A549 (cell line): ENCODE measurements at regions not wholly inside any gene's neighbourhood (a gene's known extent, or its start where the extent isn't known, plus 50 kb on each side); places are given as distances from the start of the nearest gene placed in this dataset.

ENCODE experiments used
- ATAC-seq, 2 experiments: fragments of 200-7000 bp in 1 of 2; fragments of >200 bp in 1 of 2; cut with Nextera tagmentation in 1 of 2; cut with Tn5 transposase in 1 of 2; 3 replicates each; pipeline versions ENCODE4 v1.8.0 to v1.9.1; 2018 to 2020; ENCODE audit warnings: mild to moderate bottlenecking in 1 of 2, moderate library complexity in 1 of 2
- CTCF ChIA-PET: fragments of 300-600 bp; sonication (Branson Sonifier 250); formaldehyde crosslinking; extraction: SDS; loops from one replicate; lab custom pipeline; 2021; ENCODE audit warnings: antibody characterized with exemption, inconsistent platforms; lab: Yijun Ruan, JAX
- POLR2A ChIA-PET: fragments of 350-600 bp; formaldehyde crosslinking; extraction: SDS; loops from one replicate; lab custom pipeline; 2021; ENCODE audit warnings: antibody characterized with exemption, inconsistent platforms; lab: Yijun Ruan, JAX
- DNase-seq, 2 experiments: peaks; one replicate each; pipeline versions ENCODE4 v3.0.0 to v3.0.0-alpha.2; 2011 to 2016; ENCODE audit warnings: low read depth in 1 of 2, low spot score in 1 of 2
- FAIRE-seq: peaks from 2 replicates; lab custom pipeline; 2011; peaks lifted over from hg19 to GRCh38; lab: Jason Lieb, UNC
- H3K27ac ChIP-seq, 2 experiments: fragments of >200 bp; sonication (Bioruptor Twin); formaldehyde crosslinking; 3 replicates each; pipeline ENCODE4 v1.5.1; 2016 to 2017
- H3K4me1 ChIP-seq: fragments of >200 bp; sonication (Bioruptor Twin); formaldehyde crosslinking; 3 replicates; pipeline ENCODE4 v1.6.1; 2016
- H3K4me2 ChIP-seq: fragments of >200 bp; sonication (Bioruptor Twin); formaldehyde crosslinking; 3 replicates; pipeline ENCODE4 v1.6.1; 2016
- H3K4me3 ChIP-seq: fragments of >200 bp; sonication (Bioruptor Twin); formaldehyde crosslinking; 3 replicates; pipeline ENCODE4 v1.5.1; 2016
- H3K9me3 ChIP-seq: fragments of >200 bp; sonication (Bioruptor Twin); formaldehyde crosslinking; 3 replicates; pipeline ENCODE4 v1.6.1; 2016
- BCL3 ChIP-seq: fragments of >200 bp; sonication (Bioruptor Twin); formaldehyde crosslinking; IDR thresholded peaks from 3 replicates; pipeline ENCODE4 v1.6.1; 2016
- BHLHE40 ChIP-seq: IDR thresholded peaks from 2 replicates; pipeline ENCODE4 v1.6.1; 2012; ENCODE audit warnings: low read depth, low read length, inconsistent platforms
- EHMT2 ChIP-seq: fragments of 200-600 bp; sonication (generic); IDR thresholded peaks from 2 replicates; pipeline ENCODE4 v1.6.1; 2016; ENCODE audit warnings: antibody characterized with exemption, low read depth, mild to moderate bottlenecking, moderate library complexity
- EP300 ChIP-seq, 2 experiments: fragments of >200 bp; sonication (Bioruptor Twin); formaldehyde crosslinking; IDR thresholded peaks; 2 replicates in 1 of 2; 3 replicates in 1 of 2; pipeline ENCODE4 v1.6.1; 2016 to 2017
- ESRRA ChIP-seq: fragments of 150-350 bp; IDR thresholded peaks from 2 replicates; pipeline ENCODE4 v1.6.1; 2014; ENCODE audit warnings: mild to moderate bottlenecking, low read length, borderline replicate concordance
- FOSB ChIP-seq: fragments of 250-450 bp; sonication (Bioruptor Pico); IDR thresholded peaks from 2 replicates; pipeline ENCODE4 v1.5.0; 2020; ENCODE audit warnings: mild to moderate bottlenecking, moderate library complexity
- HDAC2 ChIP-seq: fragments of 200-600 bp; sonication (generic); IDR thresholded peaks from 2 replicates; pipeline ENCODE4 v1.6.1; 2016
- HEYL ChIP-seq: fragments of 250-450 bp; sonication (Bioruptor Pico); IDR thresholded peaks from 2 replicates; pipeline ENCODE4 v1.8.0; 2021; ENCODE audit warnings: mild to moderate bottlenecking, moderate library complexity
- HOXA7 ChIP-seq: fragments of 250-450 bp; sonication (Bioruptor Pico); IDR thresholded peaks from 2 replicates; pipeline ENCODE4 v1.5.0; 2020; ENCODE audit warnings: mild to moderate bottlenecking, moderate library complexity
- HOXB13 ChIP-seq: fragments of 250-450 bp; sonication (Bioruptor Pico); IDR thresholded peaks from 2 replicates; pipeline ENCODE4 v1.5.0; 2020; ENCODE audit warnings: low read depth, mild to moderate bottlenecking, moderate library complexity
- JUNB ChIP-seq: fragments of >200 bp; sonication (Bioruptor Twin); formaldehyde crosslinking; IDR thresholded peaks from 2 replicates; pipeline ENCODE4 v1.6.1; 2016
- KDM1A ChIP-seq: fragments of 200-600 bp; sonication (generic); IDR thresholded peaks from 2 replicates; pipeline ENCODE4 v1.6.1; 2016; ENCODE audit warnings: low read depth, mild to moderate bottlenecking
- KDM5A ChIP-seq: fragments of 200-600 bp; sonication (generic); IDR thresholded peaks from 2 replicates; pipeline ENCODE4 v1.6.1; 2016; ENCODE audit warnings: antibody characterized with exemption, mild to moderate bottlenecking
- MAZ ChIP-seq: fragments of 150-350 bp; IDR thresholded peaks from 2 replicates; pipeline ENCODE4 v1.6.1; 2014; ENCODE audit warnings: antibody characterized with exemption, low read depth, low read length, borderline replicate concordance
- MYC ChIP-seq: IDR thresholded peaks from 2 replicates; pipeline ENCODE4 v1.6.1; 2012; ENCODE audit warnings: mild to moderate bottlenecking, inconsistent platforms, low read length, improper control_type of control experiment, borderline replicate concordance
- NFE2L2 ChIP-seq: fragments of 150-350 bp; conservative IDR thresholded peaks from 2 replicates; pipeline ENCODE4 v1.6.1; 2014; ENCODE audit warnings: low read length
- POLR2AphosphoS2 ChIP-seq: conservative IDR thresholded peaks from 2 replicates; pipeline ENCODE4 v1.6.1; 2012; ENCODE audit warnings: low read length, improper control_type of control experiment, inconsistent platforms
- RAD21 ChIP-seq, 2 experiments: fragments of >200 bp in 1 of 2; sonication (Bioruptor Twin) in 1 of 2; formaldehyde crosslinking in 1 of 2; IDR thresholded peaks in 1 of 2; conservative IDR thresholded peaks in 1 of 2; 2 replicates in 1 of 2; 3 replicates in 1 of 2; pipeline ENCODE4 v1.6.1; 2012 to 2018; ENCODE audit warnings: inconsistent platforms in 1 of 2
- RARB ChIP-seq: fragments of 250-450 bp; sonication (Bioruptor Pico); IDR thresholded peaks from 2 replicates; pipeline ENCODE4 v1.8.0; 2021; ENCODE audit warnings: mild to moderate bottlenecking, moderate library complexity
- RCOR1 ChIP-seq: fragments of 150-350 bp; IDR thresholded peaks from 2 replicates; pipeline ENCODE4 v1.6.1; 2014; ENCODE audit warnings: antibody characterized with exemption, low read length, low read depth
- REST ChIP-seq: fragments of 200-600 bp; sonication (generic); IDR thresholded peaks from 2 replicates; pipeline ENCODE4 v1.6.1; 2016; ENCODE audit warnings: antibody characterized with exemption, mild to moderate bottlenecking, moderate library complexity
- RFX5 ChIP-seq: fragments of 450-650 bp; IDR thresholded peaks from 2 replicates; pipeline ENCODE4 v1.7.1; 2014; ENCODE audit warnings: antibody characterized with exemption, mild to moderate bottlenecking, moderate library complexity
- RNF2 ChIP-seq: fragments of 200-600 bp; sonication (generic); IDR thresholded peaks from 2 replicates; pipeline ENCODE4 v1.6.1; 2016; ENCODE audit warnings: low read depth, mild to moderate bottlenecking, antibody characterized with exemption, moderate library complexity, borderline replicate concordance
- SREBF2 ChIP-seq: fragments of 450-650 bp; IDR thresholded peaks from 2 replicates; pipeline ENCODE4 v1.6.1; 2014; ENCODE audit warnings: mild to moderate bottlenecking, moderate library complexity
- TP53 ChIP-seq: fragments of 250-450 bp; sonication (Bioruptor Pico); IDR thresholded peaks from 2 replicates; pipeline ENCODE4 v1.5.0; 2021; ENCODE audit warnings: mild to moderate bottlenecking, moderate library complexity
- ZSCAN20 ChIP-seq: fragments of 250-450 bp; sonication (Bioruptor Pico); IDR thresholded peaks from 2 replicates; pipeline ENCODE4 v1.8.0; 2022; ENCODE audit warnings: mild to moderate bottlenecking, moderate library complexity
- WGBS: methylation state at CpG from one replicate; pipeline ENCODE4 v1.1.6; 2017; ENCODE audit errors: missing lambda C conversion rate; 5-methylcytosine and 5-hydroxymethylcytosine counted together
- TF ChIP-seq, protein P1 (sequence below): fragments of 250-450 bp; sonication (Bioruptor Pico); IDR thresholded peaks from 2 replicates; pipeline ENCODE4 v1.5.0; 2020; ENCODE audit warnings: low read depth, mild to moderate bottlenecking, moderate library complexity

GRCh38 chr14:98682033-98682432 lies 590.0 kb downstream of the BCL11B start:
- DNase-seq: no peak
- H3K4me1 ChIP-seq: no peaks in the 10 kb centered on the region
- ATAC-seq: no peak
- no peaks in the 10 kb centered on the region; the same call in 2 of the 3 replicates for H3K9me3 ChIP-seq
- TF ChIP-seq JUNB: no peak
- TF ChIP-seq MYC: no peak
- no peak for TF ChIP-seq ZSCAN20
- no peak for TF ChIP-seq HOXB13 (CRISPR knock-in tag)
- no peak for TF ChIP-seq RCOR1
- no peak for TF ChIP-seq HDAC2
- TF ChIP-seq EP300 (IDR thresholded peaks at IDR 0.05): no peak
- no peak for TF ChIP-seq BCL3
- no peak for TF ChIP-seq RNF2
- CTCF ChIA-PET: no interaction called here
- no peak for FAIRE-seq
- no peak overlapping the region for H3K4me3 ChIP-seq
- H3K4me2 ChIP-seq: no peak overlapping the region
- no peak overlapping the region for H3K27ac ChIP-seq
- WGBS: 10% methylated on average over 3 of the region's 3 CpGs
- POLR2A ChIA-PET: no interaction called here

- TF ChIP-seq BHLHE40: no peak
- no peak for TF ChIP-seq HEYL (CRISPR knock-in tag)
- POLR2A ChIA-PET: no interaction called here
- 8% methylated on average over 2 of the region's 2 CpGs for WGBS
Measured at GRCh38 chr14:98682726-98683125, 589.3 kb downstream of the BCL11B start.

DNA sequence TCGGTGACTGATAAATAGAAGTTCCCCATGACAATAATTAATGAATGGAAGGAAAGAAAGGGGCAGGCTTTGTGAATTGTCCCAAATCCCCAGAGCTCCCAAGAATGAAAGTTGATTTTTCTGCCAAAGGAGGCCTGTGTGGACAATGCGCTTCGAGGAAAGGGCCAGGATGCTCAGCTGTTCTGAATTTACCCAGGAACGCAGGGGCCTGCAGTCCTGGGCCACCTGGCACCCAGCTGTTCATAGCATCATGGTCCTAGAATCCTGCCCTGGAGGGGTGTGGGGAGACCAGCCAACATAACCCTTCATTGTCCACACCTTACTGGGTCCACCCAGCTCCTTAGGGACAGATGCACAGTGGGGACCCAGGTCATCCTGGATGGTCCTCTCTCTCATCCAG lies 587.5 kb downstream of the BCL11B start:
- Histone ChIP-seq H3K4me1 (no peaks in the 10 kb centered on the region), H3K27ac (no peak overlapping the region), H3K9me3 (no peaks in the 10 kb centered on the region), H3K4me2 (no peak overlapping the region), H3K4me3 (no peak overlapping the region)
- FAIRE-seq (no peak), DNase-seq (no peak), ATAC-seq (no peak)
- ChIA-PET POLR2A (no interaction called here), CTCF (no interaction called here)
- whole genome bisulfite sequencing: 29% methylated on average over 4 of the region's 4 CpGs
- TF ChIP-seq REST (no peak), KDM5A (no peak), TP53 (CRISPR knock-in tag) (no peak), RFX5 (no peak), KDM1A (no peak), HOXA7 (CRISPR knock-in tag) (no peak), HOXB13 (CRISPR knock-in tag) (no peak), EHMT2 (no peak), MAZ (no peak), SREBF2 (no peak), RCOR1 (no peak), FOSB (no peak), POLR2AphosphoS2 (no peak), EP300 (IDR thresholded peaks at IDR 0.05) (no peak), ESRRA (no peak), NFE2L2 (no peak), RAD21 (conservative IDR thresholded peaks at IDR 0.05 in 1 of 2, IDR thresholded peaks at IDR 0.05 in 1 of 2) (no peak), RARB (CRISPR knock-in tag) (no peak)
- TF ChIP-seq, protein P1, sequence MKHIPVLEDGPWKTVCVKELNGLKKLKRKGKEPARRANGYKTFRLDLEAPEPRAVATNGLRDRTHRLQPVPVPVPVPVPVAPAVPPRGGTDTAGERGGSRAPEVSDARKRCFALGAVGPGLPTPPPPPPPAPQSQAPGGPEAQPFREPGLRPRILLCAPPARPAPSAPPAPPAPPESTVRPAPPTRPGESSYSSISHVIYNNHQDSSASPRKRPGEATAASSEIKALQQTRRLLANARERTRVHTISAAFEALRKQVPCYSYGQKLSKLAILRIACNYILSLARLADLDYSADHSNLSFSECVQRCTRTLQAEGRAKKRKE (CRISPR knock-in tag): no peak

More at GRCh38 chr14:98682726-98683125, 589.3 kb downstream of the BCL11B start:
- DNase-seq: no peak
- no peak overlapping the region for H3K4me2 ChIP-seq
- no peak for FAIRE-seq
- no peak overlapping the region for H3K4me3 ChIP-seq
- ATAC-seq: no peak
- no peak overlapping the region for H3K27ac ChIP-seq
- CTCF ChIA-PET: interaction anchor here (1.2 kb wide), 1 partner anchor 10 kb away, joined by 4 read pairs; no protein-coding TSS in a partner anchor
- H3K9me3 ChIP-seq: no peaks in the 10 kb centered on the region; the same call in 2 of the 3 replicates
- no peaks in the 10 kb centered on the region for H3K4me1 ChIP-seq
